ENCODE measurements at regions not wholly inside any gene's neighbourhood (a gene's known extent, or its start where the extent isn't known, plus 50 kb on each side); places are given as distances from the start of the nearest gene placed in this dataset.
"Not testable (repeated sequence)": the region's sequence is repeated elsewhere in the genome, so short reads cannot be mapped to it uniquely, and the experiment has no call there.

DNA sequence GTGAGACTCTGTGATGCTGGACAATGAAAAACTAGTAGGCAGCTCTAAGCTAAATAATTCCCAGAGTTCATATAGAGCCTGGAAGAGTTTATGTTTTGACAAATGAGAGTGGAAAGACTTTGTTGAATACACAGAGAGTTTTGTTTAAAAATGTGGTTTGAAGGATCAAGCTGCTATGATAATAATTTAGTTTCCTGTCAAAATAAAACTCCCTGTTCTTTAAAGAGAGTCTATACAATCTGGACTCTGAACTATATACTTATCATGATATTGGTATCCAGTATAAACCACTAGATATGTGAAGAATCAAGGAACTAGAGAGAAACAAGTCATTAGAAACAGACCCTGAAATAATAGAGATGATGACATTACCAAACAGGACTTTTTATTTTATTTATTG lies 158.6 kb downstream of the C4orf33 start:
- DNase-seq: no peak

GRCh38 chr4:129261584-129261983 lies 165.6 kb downstream of the C4orf33 start:
- DNase-seq: no peak

DNA sequence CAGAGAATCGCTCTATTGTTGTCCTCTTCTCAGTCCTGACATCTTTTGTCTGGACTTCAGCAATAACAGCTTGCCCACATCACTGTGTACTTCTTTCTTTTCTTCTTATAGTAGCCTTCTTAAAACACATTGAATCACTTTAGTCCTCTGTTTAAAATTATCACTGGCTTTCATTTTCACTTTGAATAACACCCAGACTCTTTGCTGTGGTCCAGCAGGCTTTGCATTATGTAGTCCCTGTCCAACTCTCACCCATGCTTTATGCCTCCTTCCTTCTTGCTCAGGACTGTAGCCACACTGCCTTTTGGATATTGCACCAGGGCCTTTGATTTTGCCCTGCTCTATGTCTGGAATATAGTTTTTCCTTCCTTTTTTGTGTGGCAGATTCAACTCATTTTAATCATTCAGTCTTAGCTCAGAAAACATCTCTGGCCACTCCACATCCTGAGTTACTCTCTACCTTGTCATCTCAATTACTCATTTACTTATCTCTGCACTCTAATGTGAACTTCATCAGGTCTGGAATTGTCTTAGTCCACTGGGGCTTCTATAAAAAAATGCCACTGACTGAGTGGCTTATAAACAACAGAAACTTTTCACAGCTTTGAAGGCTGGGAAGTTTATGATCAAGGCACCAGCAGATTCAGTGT lies 168.2 kb downstream of the C4orf33 start:
- no peak for DNase-seq

DNA sequence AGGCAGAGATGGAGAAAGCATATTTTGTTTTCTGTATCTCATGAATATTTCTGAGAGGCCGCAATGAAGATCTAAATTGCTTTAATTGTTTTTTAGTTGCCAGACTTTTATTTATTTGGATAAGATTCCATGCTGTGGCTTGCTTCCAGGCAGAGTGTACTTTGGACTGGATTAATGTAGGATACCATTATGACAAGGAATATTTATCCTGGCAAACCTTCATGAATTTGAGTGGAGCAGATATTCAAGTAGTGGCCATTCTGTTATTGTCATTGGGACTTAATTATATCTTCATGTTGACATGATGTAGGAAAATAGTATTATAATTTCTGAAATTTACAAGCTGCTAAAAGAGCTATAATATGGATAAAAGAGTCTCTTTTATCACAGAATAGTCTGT lies 182.9 kb downstream of the C4orf33 start:
- no peak for DNase-seq

GRCh38 chr4:129282293-129282692 lies 186.3 kb downstream of the C4orf33 start:
- DNase-seq: no peak

GRCh38 chr4:129292194-129292593 lies 196.2 kb downstream of the C4orf33 start:
- DNase-seq: not testable (repeated sequence)

DNA sequence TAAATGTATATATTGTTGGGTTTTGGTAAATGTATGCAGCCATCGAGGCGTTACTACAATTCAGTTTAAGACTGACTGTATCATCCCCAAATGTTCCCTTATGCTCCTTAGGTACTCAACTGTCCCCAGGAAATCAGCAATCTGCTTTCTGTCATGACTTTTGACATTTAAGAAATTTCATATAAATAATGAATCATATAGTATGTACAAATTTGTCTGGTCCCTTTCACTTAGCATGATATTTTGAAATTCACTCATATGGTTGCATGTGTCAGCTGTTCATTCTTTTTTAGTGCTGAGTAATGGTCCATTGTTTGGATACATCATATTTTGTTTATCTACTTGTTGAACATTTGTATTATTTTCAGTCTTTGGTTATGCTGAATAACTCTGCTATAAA lies 218.8 kb downstream of the C4orf33 start:
- peak; percentile 52 for DNase-seq

- DNase-seq: no peak
These were observed 227.0 kb downstream of the C4orf33 start for GRCh38 chr4:129322920-129323319.

GRCh38 chr4:129323658-129324057 lies 227.7 kb downstream of the C4orf33 start:
- DNase-seq: no peak

GRCh38 chr4:129326571-129327460 lies 230.9 kb downstream of the C4orf33 start:
- peak; percentile 49 for DNase-seq

DNA sequence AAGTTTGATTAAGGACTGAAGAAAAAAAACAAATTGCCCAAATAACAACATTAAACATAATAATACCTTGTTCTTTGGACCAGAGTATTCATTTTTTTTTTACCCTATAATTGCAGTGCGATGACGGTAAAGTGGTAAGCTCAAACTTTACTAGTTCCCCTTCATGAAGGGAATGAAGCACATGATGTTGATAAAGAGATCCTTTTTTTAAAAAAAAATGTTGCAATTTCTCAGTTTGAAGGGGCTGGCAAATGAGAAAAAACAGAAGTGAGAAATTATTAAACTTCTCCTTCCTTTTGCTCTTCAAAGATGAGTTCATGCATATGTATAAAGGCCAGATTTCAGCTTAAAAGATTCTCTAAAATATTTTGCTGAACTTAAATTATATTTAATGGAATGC lies 231.7 kb downstream of the C4orf33 start:
- DNase-seq: peak; percentile 92

DNA sequence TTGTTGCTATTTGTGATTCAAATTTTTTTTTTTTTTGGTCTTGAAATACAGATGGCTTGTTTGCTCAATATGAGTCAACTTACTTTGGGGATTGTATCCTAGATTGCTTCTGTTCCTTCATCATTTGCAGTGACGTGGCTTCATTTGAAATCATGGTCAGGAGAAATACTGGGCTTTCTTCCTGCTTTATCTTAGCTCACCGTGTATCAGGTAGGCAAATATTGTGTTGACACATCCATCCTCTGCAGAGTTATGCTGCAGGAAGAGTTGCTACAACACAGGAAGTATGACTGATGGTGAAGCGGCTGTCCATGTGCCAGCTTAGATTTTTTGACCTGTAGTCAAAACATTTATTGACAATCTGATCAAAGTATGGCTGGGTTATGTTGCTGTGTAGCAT lies 232.2 kb downstream of the C4orf33 start:
- peak; percentile 55 for DNase-seq

GRCh38 chr4:129334136-129334535 lies 238.2 kb downstream of the C4orf33 start:
- no peak for DNase-seq

DNA sequence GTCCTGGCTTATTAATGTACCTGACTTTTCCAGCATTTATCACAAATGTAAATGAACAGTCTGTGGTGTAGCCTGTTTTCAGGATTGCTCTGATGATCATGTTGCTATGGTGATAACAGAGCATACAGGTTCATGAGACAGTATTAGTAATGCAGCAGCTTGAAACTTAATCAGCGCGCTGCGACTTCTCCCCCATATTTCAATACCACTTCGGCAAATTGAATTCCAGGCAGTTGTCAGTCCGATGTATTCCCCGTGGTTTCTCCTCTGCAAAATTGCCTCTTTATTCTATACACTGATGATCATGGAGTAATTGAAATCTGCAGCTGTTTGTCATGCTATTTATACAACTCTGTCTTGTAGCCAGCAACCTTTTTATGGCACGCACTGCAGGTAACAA lies 239.3 kb downstream of the C4orf33 start:
- DNase-seq: no peak

GRCh38 chr4:129335818-129336217 lies 239.9 kb downstream of the C4orf33 start:
- no peak for DNase-seq

DNA sequence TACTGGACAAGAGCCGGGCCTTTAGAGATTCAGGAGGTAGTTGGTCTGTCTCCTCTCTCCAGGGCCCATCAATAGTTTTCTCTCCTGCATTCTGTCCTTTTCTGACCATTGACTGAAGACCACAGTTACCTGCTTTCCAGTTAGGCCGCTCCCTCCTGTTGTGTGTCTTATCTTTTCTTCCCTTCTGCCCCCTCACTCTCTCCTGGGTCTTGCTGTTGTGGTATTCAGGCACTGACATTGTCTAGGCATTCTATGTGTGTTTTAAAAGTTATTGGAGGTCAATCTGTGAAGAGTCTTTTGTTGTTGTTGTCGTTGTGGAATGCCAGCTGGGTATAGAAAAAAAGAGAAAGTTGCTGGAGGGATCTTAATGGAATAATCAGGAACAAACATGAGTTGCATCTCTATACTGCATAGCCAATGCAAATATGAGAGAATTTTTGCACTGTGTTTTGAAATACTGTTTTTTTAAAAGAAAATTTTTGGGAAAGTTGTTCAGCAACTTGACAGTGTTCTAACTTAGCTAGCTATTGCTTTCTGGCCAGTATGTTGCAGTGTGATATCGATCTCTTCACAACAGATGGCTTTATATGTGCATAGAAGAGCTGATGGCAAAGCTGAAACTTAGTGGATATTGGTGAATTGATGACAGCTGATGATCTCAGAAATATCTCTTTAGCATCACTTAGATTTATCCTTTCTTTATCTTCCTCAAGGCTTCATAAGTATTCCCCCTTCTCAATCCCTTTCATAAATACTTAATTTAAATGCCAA lies 240.7 kb downstream of the C4orf33 start:
- DNase-seq: no peak

GRCh38 chr4:129337228-129337620 lies 241.3 kb downstream of the C4orf33 start:
- no peak for DNase-seq

- peak; percentile 97 for DNase-seq
These were observed 247.0 kb downstream of the C4orf33 start for GRCh38 chr4:129342819-129343408.

- peak; percentile 60 for DNase-seq
These were observed 248.1 kb downstream of the C4orf33 start for GRCh38 chr4:129344058-129344457.

DNA sequence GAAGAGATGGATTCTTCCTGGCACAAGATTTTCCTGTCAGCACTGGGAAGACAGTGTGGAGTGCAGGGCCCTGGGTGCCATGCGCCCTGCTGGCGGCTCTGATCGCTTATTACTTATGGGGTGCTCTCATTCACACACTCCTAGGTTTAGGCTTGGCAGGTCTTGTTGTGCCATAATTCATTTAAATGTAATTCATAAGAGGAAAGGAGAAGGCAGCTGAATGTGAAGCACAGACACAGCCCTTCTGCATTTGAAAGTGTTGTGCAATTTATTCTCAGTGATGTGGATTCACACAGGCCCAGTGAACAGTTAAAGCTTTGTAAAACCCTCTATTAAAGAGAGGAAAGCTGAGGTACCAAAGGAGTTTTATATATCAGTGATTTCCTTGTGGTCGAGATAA lies 249.7 kb downstream of the C4orf33 start:
- DNase-seq: peak; percentile 61

DNA sequence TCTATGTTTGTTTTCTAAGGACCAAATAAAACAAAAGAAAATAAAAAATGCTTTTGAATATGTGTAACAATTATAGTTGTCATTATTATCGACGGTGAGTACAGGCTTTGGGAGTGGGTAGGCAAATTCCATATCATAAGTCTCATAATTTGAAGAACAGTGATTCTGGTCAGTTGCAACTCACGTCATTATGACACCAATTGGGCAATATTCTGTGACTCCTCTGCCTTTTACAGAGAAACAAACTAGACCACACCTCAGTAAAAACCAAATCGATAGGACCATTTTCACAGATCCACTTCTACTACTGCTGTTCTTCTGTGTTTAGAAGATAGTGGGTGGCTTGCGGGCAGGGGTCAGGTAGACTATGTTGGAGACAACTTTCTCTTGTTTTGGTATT lies 250.1 kb downstream of the C4orf33 start:
- peak; percentile 74 for DNase-seq

DNA sequence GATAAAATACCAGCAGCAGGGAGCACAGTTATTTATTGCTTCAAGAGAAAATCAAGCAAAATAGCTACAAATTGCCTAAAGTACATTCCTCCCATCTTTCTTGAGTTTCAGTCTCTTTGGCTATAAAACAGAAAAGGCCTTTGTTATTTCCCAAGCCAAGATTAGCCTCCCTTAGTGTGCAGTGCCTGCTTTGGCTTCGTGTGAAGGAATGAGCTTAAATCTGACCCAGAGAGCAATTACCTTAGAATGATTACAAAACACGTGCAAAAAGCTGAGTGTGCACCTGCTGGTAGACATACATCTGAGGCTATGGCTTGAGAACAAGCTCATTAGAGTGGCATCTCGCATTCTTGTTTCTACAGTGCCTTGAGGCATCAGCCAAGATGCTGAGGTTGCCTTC lies 250.8 kb downstream of the C4orf33 start:
- DNase-seq: no peak

Measured in inflammatory macrophage treated with lipopolysaccharide for 4 hours (primary cell).